NCI-H2171 treated with DMSO at 0.1 percent for 48 hours (cell line): ENCODE measurements at regions not wholly inside any gene's neighbourhood (a gene's known extent, or its start where the extent isn't known, plus 50 kb on each side); places are given as distances from the start of the nearest gene placed in this dataset.
"Not testable (repeated sequence)": the region's sequence is repeated elsewhere in the genome, so short reads cannot be mapped to it uniquely, and the experiment has no call there.

ENCODE experiments used
- DNase-seq: peaks from one replicate; lab custom pipeline; 2025; lab: John Stamatoyannopoulos, UW

DNA sequence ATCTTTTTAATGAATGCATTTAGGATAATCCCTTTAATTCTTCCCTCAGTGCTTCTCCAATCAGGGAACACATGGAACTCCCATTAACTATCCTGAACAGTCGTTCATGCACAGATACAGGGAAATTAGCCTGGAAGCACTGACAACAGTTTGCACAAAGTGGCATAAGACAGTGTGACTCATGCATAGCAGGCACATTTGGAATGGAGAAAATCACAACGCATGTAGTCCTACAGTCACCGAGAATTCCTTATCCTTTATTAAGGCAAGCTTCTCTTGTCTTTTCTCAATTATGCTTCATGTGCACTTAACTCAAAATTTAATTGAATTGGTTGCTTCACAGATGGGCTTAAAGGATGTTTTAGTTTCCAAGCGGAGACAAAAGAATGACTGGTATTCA lies 155.0 kb upstream of the CRBN start:
- DNase-seq: no peak

DNA sequence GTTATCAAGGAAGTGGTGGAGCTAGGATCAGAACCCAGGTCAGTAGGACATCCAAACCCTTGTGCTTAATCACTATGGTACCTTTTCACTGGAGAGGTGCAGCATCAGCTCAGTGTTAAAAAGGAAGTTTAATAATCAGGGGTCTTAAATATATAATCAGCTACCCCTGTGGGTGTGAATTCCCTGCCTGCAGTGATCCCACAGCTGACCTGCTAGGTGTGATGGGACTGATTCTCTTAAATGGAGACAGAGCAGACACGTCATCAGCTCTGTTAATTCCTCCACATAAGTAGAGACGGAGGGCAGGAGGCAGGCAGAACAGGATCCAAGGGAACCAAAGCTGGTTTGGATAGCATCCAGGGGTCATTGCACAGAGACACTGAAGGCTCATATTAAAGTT lies 154.1 kb upstream of the CRBN start:
- DNase-seq: no peak

DNA sequence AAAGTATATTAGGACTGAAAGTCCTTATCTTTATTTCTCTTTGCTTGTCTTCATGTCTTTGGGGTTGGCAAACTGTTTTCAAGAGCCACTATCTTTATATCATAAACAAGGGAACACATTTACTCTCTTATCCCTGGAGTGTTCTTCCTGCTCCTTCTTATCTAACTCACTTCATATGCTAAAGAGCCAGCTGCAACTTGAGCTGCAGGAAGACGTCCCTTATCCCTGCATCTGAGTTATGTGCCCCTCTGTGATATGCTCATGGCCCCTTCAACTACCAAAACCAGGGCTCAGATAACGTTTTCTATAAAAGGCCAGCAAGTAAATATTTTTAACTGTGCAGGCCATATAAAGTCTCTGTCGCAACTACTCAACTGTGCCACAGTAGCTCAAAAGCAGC lies 137.0 kb upstream of the CRBN start:
- DNase-seq: no peak

DNA sequence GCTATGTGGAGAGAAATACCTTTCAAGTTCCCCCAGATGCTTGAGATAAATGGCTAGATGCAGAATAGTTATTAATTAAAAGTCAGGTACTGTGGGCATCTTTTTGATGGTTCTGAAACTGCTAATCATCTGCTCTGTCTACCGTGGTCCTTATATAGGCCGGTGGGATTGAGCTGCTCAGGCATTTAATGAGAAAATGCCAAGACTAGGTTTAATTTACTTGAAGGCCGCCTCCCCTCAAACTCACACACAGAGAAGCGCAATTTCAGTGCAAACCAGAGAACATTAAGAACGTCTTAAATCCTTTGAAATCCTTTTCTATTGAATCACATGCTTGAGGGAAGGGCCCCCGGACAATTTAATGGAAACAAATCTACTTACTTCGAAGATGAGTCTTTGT lies 136.4 kb upstream of the CRBN start:
- no peak for DNase-seq

DNA sequence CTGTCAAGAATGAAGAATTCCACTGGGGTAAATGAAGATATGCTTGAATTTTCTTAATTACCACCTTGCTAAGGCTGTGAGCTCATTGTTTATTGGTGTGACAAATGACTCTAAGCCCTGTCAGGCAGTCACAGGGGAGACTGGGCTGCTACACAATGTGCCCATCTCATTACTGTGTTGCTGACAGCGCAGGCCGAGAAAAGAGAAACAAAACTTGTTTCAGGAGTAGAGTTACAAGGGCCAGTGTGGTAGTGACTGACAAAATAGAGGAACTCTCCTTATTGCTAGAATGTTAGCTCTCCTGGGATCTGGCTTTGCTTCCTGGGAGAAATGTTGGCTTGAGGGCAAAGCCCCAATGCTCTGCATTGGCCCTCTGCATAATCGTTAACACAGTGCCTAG lies 130.4 kb upstream of the CRBN start:
- DNase-seq: no peak

DNA sequence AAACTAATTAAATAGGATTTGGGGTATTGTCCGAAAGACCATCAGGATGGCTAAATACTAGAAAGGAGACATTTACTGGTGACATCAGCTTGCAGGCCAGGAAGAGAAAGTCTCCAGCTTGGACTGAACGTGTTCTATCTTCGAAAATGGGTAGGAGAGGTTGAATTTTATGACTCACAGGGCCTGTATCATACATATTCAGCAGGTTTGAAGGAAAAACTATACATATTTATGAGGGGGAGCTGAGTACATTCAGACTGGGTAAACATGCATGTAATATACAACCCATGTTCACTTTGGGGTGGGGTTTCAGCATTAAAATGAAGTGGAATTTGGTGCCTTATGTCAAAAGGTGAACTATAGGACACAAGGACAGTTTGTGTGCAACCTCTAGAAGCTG lies 129.3 kb upstream of the CRBN start:
- DNase-seq: no peak

DNA sequence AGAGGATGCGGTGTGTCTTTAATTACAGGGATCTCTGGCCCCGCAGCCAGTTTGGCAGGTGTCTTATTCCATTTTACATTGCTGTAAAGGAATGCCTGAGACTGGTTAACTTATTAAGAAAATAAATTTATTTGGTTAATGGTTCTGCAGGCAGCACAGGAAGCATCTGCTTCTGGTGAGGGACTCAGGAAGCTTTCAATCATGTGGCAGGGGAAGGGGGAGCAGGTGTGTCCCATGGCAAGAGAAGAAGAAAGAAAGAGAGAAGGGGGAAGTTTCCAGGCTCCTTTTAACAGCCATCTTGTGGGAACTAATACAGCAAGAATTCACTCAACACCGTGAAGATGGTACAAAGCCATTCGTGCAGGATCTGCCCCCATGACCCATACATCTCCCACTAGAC lies 128.0 kb upstream of the CRBN start:
- DNase-seq: no peak

DNA sequence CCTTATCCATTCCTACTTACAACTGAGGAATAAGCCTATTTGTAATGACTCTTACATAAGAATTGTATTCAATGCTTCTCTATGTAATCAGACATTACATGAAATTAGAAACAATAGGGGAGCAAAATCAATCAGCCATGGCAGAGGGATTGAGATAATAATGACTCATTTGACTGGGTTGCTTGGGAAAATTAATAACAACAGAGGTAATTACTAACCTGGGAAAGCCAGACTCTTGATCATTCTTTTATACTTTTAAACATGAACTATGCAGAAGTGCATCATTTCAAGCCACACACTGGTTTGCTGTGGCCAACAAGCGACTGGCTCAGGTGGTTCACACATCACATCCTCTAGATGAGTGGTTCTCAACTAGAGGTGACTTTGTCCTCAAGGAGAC lies 126.3 kb upstream of the CRBN start:
- no peak for DNase-seq

DNA sequence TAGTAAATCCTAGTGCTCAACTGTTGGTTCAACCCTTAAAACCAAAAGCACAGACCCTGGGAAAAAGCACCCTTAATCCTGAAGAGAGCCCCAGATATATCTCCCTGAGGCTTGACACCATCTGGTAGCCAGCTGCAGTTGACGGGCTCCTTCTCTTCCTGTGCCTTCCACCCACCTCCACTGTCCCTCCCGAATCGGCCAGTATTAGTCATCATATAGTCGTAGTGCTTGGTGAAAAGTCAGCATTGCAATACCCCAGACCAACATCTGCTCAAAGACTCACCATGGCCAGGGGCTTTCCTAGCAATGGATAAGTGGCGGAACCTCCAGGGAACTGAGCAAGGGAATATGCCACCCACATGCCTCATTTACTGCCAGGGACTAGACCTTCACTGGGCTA lies 125.6 kb upstream of the CRBN start:
- DNase-seq: no peak

DNA sequence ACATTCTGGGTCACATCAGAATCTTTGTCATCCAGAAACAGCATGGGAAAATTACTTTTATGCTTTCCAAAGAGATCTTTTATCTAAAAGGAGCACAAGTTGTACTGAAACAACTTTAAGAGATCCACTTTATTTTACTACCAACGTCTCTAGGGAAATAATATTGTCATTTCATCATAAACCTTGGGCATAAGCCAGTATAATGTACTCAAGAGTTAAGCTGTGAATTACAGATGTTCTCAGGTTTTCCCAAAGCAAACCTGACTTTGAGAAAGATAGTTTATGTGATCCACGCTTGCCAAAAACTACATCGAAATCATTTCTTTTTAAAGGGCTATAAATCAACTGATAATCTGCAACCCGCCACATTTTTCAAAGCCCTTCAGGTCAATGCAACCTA lies 124.1 kb upstream of the CRBN start:
- DNase-seq: no peak

DNA sequence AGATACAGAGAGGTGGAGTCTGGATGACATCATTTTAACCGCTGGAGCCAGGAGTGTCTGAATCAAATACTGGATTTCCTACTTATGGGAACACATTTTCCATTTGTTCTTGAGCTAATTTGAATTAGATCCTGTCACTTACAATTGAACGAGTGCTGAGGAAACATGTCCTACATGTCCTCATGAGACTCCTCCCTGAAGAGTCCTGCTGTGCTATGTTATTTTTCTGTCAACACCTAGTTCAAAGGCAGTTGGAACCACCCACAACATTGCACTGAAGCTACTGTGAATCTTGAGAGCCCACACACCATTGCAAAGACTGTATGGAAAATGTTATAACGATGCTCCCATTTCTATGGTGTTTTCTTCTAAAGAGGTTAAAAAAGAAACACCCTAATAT lies 123.5 kb upstream of the CRBN start:
- no peak for DNase-seq

DNA sequence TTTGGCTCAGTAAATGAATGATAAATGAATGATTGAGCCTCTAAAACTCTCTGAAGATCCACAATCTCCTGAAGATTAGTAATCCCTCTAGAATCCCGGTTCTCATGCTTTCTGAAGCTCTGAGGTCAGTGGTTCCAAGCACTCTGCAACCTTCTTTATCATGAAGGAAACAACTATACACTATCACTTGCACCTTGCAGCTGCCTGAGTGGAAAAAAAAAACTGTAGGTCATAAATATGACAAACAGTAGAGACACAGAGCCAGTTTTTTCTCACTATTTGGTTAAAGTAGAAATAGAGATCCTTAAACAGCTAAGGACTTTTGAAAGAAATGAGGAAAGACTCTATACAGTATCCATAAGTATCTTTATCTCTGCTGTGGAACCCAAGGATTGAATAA lies 122.0 kb upstream of the CRBN start:
- no peak for DNase-seq

DNA sequence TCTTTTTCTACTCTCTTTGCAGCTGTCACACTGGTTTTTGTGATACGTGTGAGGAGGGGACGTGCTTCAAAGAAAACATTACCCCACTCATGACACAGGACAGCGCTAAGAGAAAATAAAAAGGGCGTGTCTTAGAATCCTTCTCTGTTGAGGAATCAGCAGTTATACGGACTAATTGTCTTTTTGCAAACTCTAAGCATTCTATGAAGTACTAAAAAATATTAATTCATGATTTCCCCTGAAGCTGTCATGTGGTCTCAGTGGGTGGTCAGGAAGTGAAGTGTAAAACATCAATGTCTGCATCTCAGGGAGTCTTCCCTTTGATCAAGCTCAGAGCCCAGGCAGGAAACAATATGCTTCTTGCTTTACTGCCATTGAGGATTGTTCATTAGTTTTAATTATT lies 117.5 kb upstream of the CRBN start:
- no peak for DNase-seq

DNA sequence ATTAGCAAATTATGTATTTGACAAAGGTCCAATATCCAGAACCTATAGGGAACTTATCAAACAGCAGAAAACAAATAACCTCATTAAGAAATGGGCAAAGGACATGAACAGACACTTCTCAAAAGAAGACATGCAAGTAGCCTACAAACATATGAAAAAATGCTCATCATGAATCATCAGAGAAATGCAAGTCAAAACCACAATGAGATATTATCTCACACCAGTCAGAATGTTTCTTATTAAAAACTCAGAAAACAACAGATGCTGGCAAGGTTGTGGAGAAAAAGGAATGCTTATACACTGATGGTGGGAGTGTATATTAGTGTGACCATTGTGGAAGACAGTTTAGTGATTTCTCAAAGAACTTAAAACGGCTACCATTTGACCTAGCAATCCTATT lies 116.1 kb upstream of the CRBN start:
- no peak for DNase-seq

DNA sequence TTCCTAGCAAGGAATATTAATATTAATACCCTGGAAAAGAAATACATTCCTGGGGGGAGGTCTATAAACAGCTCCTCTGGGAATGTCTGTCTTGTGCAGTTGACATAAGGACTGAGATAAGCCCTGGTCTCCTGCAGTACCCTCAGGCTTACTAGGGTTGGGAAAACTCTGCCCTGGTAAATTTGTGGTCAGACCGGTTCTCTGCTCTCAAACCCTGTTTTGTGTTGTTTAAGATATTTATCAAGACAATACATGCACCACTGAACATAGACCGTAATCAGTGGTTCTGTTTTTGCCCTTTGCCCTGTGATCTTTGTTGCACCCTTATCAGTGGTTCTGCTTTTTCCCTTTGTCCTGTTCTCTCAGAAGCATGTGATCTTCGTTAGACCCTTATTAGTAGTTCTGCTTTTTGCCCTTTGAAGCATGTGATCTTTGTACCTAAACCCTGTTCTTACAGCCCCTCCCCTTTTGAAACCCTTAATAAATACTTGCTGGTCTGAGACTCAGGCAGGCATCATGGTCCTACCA lies 112.3 kb upstream of the CRBN start:
- DNase-seq: not testable (repeated sequence)

DNA sequence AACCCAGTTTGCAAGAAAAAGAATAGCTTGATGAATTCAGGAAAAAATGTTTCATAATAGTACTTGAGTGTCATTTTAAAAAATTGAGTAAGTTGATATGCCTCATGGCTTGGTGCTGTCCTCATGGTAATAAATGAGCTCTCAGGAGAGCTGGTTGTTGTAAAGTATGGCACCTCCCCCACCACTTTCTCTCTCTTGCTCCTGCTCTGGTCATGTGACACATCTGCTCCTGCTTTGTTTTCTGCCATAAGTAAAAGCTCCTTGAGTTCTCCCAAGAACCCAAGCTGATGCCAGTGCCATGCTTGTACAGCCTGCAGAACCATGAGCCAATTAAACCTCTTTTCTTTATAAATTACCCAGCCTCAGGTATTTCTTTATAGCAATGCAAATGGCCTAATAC lies 108.8 kb upstream of the CRBN start:
- no peak for DNase-seq

DNA sequence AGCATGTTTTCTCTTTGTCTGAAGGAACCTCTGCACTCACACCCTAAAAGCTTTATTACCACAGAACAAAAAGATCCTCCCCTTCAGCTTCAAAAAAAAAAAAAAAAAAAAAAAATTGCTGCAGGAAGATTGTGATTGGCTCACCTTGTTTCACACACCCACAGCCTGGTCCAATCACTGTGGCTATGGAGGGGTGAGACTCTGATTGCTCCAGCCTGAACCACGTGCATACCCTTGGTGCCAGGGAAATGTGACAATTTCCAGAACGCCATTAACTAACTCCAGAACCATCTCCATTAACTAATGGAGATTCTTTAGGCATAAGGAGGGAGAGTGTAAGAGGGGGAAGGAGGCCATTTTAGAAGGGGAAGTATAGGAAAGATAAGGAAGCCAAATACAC lies 106.5 kb upstream of the CRBN start:
- DNase-seq: no peak

DNA sequence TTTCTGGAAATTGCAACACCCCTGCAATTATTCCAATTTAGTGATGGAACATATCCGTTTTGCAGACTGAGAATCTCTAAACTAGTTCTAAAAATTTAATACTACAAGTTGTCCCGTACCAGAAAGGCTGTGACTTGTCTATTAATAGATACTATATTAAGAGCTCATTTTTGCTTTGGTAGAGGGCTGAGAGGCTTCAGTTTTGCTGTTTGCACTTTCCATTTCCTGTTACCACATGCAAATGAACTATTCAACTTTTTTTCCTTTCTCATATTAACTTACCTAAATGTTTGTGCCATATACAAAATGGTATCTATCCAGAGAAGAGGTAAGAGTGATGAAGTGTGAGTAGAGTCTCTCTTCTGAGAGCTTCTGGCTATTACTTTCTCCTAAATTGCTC lies 101.5 kb upstream of the CRBN start:
- no peak for DNase-seq

DNA sequence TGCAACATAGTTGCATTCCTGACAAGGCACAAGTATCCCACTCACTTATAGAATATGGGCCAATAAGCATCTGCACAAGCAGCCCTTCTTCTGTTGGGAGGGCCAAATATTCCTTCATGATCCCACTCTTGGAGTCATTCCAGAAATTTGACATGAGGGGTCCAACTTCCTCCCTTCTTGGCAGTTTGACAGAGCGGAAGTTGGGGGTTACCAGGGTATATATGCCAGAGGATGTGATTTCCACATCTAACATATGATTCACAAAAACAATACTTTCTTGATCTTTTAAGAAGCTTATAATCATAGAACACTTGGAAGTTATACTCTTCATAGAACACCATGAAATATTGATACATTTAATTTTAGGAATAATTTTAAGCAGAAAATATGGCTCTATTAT lies 100.9 kb upstream of the CRBN start:
- DNase-seq: no peak

DNA sequence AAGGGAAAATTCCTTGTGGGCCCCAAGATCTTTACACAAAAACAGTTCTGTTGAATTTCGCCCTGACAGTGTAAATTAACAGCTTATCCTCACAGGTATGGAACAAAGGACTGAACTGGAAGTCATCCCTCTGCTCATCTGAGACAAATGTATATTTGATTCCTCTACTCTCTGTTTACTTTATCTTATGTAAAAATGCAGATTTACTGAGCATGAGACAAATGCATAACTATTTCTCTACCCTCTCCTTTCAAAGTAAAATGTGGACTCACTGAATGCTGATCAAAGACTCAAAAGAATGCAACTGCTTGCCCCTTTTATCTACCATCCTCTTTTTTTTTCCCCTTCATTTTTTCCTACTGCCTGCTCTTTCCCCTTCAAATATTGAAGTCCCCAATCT lies 98.6 kb upstream of the CRBN start:
- no peak for DNase-seq

DNA sequence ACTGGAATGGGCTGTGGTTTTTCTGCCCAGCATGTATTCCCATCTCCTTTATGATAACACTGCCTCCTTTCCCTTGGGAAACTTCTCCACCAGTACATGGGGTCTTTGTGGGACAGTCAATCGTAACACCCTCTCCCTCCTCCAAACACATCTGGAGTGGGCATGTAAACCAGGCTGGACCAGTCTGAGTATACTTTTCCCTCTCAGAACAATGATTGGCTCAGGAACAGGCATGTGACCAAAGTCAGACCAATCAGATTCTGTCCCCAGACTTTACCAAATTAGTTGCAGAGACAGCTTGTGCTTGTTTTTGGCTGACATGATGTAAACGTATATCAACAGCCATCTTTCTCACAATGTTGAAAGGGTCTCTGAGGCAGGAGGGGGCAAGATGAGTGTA lies 97.1 kb upstream of the CRBN start:
- DNase-seq: no peak

DNA sequence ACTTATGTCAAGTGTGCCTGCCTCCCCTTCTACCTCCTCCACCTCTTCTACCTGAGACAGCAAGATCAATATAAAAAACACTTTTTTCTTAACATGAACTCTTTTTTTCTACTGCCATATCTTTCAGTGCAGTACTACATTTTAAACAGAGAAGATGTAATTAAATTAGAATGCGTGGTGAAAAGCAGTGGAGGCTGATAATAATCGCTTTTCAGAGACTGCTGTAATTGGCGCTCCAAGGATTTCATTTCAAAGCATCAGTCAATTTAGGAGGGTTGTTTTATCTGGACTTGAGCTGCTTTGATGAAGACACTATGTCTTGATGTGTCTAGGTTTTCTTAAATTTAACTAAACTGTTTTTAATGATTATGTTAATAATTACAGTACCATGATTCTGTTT lies 85.3 kb upstream of the CRBN start:
- no peak for DNase-seq

DNA sequence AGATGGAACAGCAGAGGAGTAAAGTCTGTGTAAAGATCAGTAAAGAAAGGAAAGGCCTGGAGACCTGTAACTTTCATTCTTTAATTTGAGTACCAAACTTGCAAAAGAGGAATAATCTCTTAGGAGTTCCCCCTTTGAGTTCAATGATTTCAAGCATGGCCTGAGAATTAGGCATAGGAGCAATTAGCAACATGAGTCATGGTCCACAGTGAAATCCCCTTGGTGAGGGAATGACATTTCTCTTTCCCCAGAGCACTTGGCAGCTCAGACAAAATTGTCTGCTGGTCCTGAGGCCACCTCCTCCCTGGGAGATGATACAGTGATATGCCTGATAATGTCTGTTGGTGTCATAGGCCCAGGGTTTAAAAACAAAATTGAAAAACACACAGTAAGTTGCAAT lies 81.4 kb upstream of the CRBN start:
- DNase-seq: no peak

DNA sequence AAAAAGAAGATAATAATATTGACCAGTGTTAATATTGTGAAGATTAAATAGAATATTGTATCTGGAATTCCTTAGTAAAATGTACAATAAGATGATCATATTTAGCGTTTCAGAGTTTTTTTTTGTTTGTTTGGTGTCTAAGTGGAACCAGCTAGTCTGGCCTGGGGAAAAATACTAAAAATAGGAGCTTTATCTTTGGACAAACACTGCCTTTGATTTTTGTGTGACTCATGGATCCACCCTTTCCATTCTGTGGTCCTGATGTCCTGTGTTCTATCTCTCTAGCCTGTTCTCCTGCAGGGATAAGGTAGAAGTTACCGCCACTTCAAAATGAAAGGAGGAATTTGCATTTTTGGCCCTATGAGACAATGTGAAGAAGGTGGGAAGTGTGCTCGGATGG lies 79.7 kb upstream of the CRBN start:
- DNase-seq: no peak

DNA sequence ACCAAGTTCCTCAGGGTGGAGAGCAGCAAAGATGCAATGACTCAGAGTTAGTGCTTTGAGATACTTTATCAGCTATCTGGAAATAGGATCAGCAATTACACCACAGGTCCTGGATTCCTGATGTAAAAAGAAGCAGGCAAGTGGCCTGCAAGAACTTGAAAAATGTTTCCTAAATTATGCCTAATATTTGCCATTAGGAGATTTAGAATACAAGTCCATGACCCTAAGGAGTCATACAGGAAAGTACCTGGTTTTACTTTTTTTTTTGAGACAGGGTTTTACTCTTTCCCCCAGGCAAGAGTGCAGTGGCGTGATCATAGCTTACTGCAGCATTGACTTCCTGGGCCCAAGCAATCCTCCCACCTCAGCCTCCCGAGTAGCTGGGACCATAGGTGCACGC lies 78.8 kb upstream of the CRBN start:
- no peak for DNase-seq
